IMR-90 (cell line): ENCODE measurements at regions not wholly inside any gene's neighbourhood (a gene's known extent, or its start where the extent isn't known, plus 50 kb on each side); places are given as distances from the start of the nearest gene placed in this dataset.

Experiments used
- ATAC-seq: fragments of 200-7000 bp; cut with Tn5 transposase; 2 replicates; pipeline ENCODE4 v1.9.1; 2020; ENCODE audit warnings: low read depth, mild to moderate bottlenecking, moderate library complexity
- BruUV-seq: library from RNA; stranded (reverse); fragments of 400-500 nt; replicated peaks from 2 replicates; lab custom pipeline; 2021; lab: Mats Ljungman, UMichigan
- CTCF ChIA-PET: fragments of 300-600 bp; formaldehyde crosslinking; extraction: SDS; loops from one replicate; lab custom pipeline; 2021; ENCODE audit warnings: antibody characterized with exemption; lab: Yijun Ruan, JAX
- POLR2A ChIA-PET: fragments of 300-600 bp; sonication (Branson Sonifier 250); formaldehyde crosslinking; loops from one replicate; lab custom pipeline; 2022; ENCODE audit warnings: antibody characterized with exemption; ENCODE audit not compliant: unreplicated experiment; lab: Charles Lee
- DNase-seq: peaks from one replicate; pipeline ENCODE4 v3.0.0; 2013
- H2AFZ ChIP-seq: replicated peaks from 2 replicates; pipeline ENCODE3; 2013; ENCODE audit warnings: low read length, mild to moderate bottlenecking; ENCODE audit not compliant: poor library complexity
- H2AK5ac ChIP-seq: 2 replicates; pipeline ENCODE4 v1.6.1; 2013; ENCODE audit warnings: low read depth, low read length, inconsistent platforms
- H2AK9ac ChIP-seq: replicated peaks from 2 replicates; pipeline ENCODE3; 2013; ENCODE audit warnings: mild to moderate bottlenecking, low read depth, low read length, moderate library complexity; ENCODE audit not compliant: poor library complexity
- H2BK120ac ChIP-seq: 2 replicates; pipeline ENCODE4 v1.6.1; 2013; ENCODE audit warnings: low read depth, low read length, inconsistent platforms
- H2BK15ac ChIP-seq: 3 replicates; pipeline ENCODE4 v1.6.1; 2013; ENCODE audit warnings: low read depth, low read length, inconsistent platforms
- H2BK20ac ChIP-seq: 2 replicates; pipeline ENCODE4 v1.6.1; 2013; ENCODE audit warnings: low read depth, mild to moderate bottlenecking, inconsistent platforms, low read length, moderate library complexity
- H2BK5ac ChIP-seq: 2 replicates; pipeline ENCODE4 v1.6.1; 2013; ENCODE audit warnings: mild to moderate bottlenecking, low read depth, low read length, inconsistent platforms; ENCODE audit not compliant: poor library complexity, severe bottlenecking
- H3K14ac ChIP-seq: replicated peaks from 2 replicates; pipeline ENCODE4 v1.6.1; 2013; ENCODE audit warnings: low read depth, low read length, inconsistent platforms
- H3K18ac ChIP-seq: 2 replicates; pipeline ENCODE4 v1.6.1; 2013; ENCODE audit warnings: low read depth, low read length, control low read depth
- H3K23ac ChIP-seq: 2 replicates; pipeline ENCODE4 v1.6.1; 2013; ENCODE audit warnings: low read depth, low read length, inconsistent platforms
- H3K27ac ChIP-seq: 2 replicates; pipeline ENCODE4 v1.5.1; 2013; ENCODE audit warnings: mild to moderate bottlenecking, control low read depth, low read length; ENCODE audit not compliant: insufficient read depth
- H3K27me3 ChIP-seq: 2 replicates; pipeline ENCODE4 v1.6.1; 2013; ENCODE audit warnings: low read length; ENCODE audit not compliant: control insufficient read depth, insufficient read depth
- H3K36me3 ChIP-seq: 2 replicates; pipeline ENCODE4 v1.6.1; 2013; ENCODE audit warnings: low read length, mixed read lengths; ENCODE audit not compliant: control insufficient read depth, insufficient read depth
- H3K4ac ChIP-seq: 2 replicates; pipeline ENCODE4 v1.6.1; 2013; ENCODE audit warnings: low read depth, low read length, inconsistent platforms
- H3K4me1 ChIP-seq: 2 replicates; pipeline ENCODE4 v1.6.1; 2013; ENCODE audit warnings: low read length, mixed read lengths; ENCODE audit not compliant: control insufficient read depth, insufficient read depth
- H3K4me2 ChIP-seq: 2 replicates; pipeline ENCODE4 v1.6.1; 2013; ENCODE audit warnings: low read depth, mild to moderate bottlenecking, control low read depth, low read length, moderate library complexity
- H3K4me3 ChIP-seq: 2 replicates; pipeline ENCODE4 v1.5.1; 2013; ENCODE audit warnings: low read depth, mild to moderate bottlenecking, control low read depth, low read length, moderate library complexity; ENCODE audit not compliant: insufficient read depth
- H3K56ac ChIP-seq: 2 replicates; pipeline ENCODE4 v1.6.1; 2013; ENCODE audit warnings: low read length, inconsistent platforms; ENCODE audit not compliant: insufficient read depth; ENCODE audit errors: extremely low read depth
- H3K79me1 ChIP-seq, 2 experiments: 2 replicates each; pipeline ENCODE4 v1.6.1; 2013; ENCODE audit warnings: low read length in 2 of 2, inconsistent platforms in 1 of 2, low read depth in 1 of 2
- H3K9ac ChIP-seq: 2 replicates; pipeline ENCODE4 v1.6.1; 2013; ENCODE audit warnings: low read depth, low read length, control low read depth
- H3K9me1 ChIP-seq: 2 replicates; pipeline ENCODE4 v1.6.1; 2013; ENCODE audit warnings: low read length, inconsistent platforms; ENCODE audit not compliant: insufficient read depth
- H3K9me3 ChIP-seq: 2 replicates; pipeline ENCODE4 v1.6.1; 2013; ENCODE audit warnings: low read length; ENCODE audit not compliant: control insufficient read depth, insufficient read depth
- H4K20me1 ChIP-seq: 2 replicates; pipeline ENCODE4 v1.6.1; 2013; ENCODE audit warnings: low read length, inconsistent platforms; ENCODE audit not compliant: insufficient read depth
- H4K5ac ChIP-seq: 2 replicates; pipeline ENCODE4 v1.6.1; 2013; ENCODE audit warnings: mild to moderate bottlenecking, low read depth, low read length, control low read depth
- H4K8ac ChIP-seq, 2 experiments: 2 replicates each; pipeline ENCODE4 v1.6.1; 2013; ENCODE audit warnings: low read depth in 2 of 2, low read length in 2 of 2, control low read depth in 1 of 2, inconsistent platforms in 1 of 2
- H4K91ac ChIP-seq: 2 replicates; pipeline ENCODE4 v1.6.1; 2013; ENCODE audit warnings: low read depth, low read length, inconsistent platforms; ENCODE audit not compliant: insufficient read depth
- BHLHE40 ChIP-seq: fragments of 150-350 bp; IDR thresholded peaks from 2 replicates; pipeline ENCODE4 v1.6.1; 2016; ENCODE audit warnings: mild to moderate bottlenecking, low read depth, low read length
- ELK1 ChIP-seq: fragments of 150-350 bp; IDR thresholded peaks from 2 replicates; pipeline ENCODE4 v1.6.1; 2016; ENCODE audit warnings: low read depth, mild to moderate bottlenecking, low read length, moderate library complexity, borderline replicate concordance
- MAFK ChIP-seq: IDR thresholded peaks from 2 replicates; pipeline ENCODE4 v1.6.1; 2012; ENCODE audit warnings: low read depth, low read length, improper control_type of control experiment
- MXI1 ChIP-seq: IDR thresholded peaks from 2 replicates; pipeline ENCODE4 v1.6.1; 2012; ENCODE audit warnings: low read depth, mild to moderate bottlenecking, low read length, moderate library complexity, borderline replicate concordance
- NFE2L2 ChIP-seq: fragments of 150-350 bp; IDR thresholded peaks from 2 replicates; pipeline ENCODE4 v1.6.1; 2016; ENCODE audit warnings: low read depth, mild to moderate bottlenecking, low read length
- POLR2A ChIP-seq: IDR thresholded peaks from 2 replicates; pipeline ENCODE4 v1.6.1; 2012; ENCODE audit warnings: mild to moderate bottlenecking, low read depth, low read length
- RAD21 ChIP-seq: IDR thresholded peaks from 2 replicates; pipeline ENCODE4 v1.6.1; 2012; ENCODE audit warnings: low read length, improper control_type of control experiment
- RFX5 ChIP-seq: IDR thresholded peaks from 2 replicates; pipeline ENCODE4 v1.8.0; 2012; ENCODE audit warnings: low read depth, mild to moderate bottlenecking, low read length, moderate library complexity
- WGBS, 2 experiments: methylation state at CpG; one replicate each; pipeline versions ENCODE4 v1.1.5 to v1.1.7; 2013; ENCODE audit warnings: missing lambda C conversion rate in 2 of 2; ENCODE audit not compliant: insufficient read length in 1 of 2; ENCODE audit errors: extremely low coverage in 2 of 2; 5-methylcytosine and 5-hydroxymethylcytosine counted together
- dilution Hi-C: fragments of 300-500 bp; cut with HindIII; formaldehyde crosslinking; loops from one replicate; pipeline ENCODE4 v1.14.3; 2018; ENCODE audit warnings: low sequenced_read_pairs; ENCODE audit not compliant: unreplicated experiment
- in situ Hi-C: fragments of 300-500 bp; cut with MboI; formaldehyde crosslinking; loops from 3 replicates; pipeline ENCODE4 v1.14.3; 2019; ENCODE audit warnings: low sequenced_read_pairs, inconsistent platforms, mixed read lengths
- intact Hi-C: fragments of 100-400 bp; cut with micrococcal nuclease; formaldehyde crosslinking; loops from 2 replicates; pipeline ENCODE4 v1.10.0; 2022

GRCh38 chr13:57527114-57527735 is 104.3 kb upstream of the PCDH17 start:
- Histone ChIP-seq H2BK15ac (no peak overlapping the region), H3K9me1 (no peaks in the 10 kb centered on the region), H3K23ac (no peak overlapping the region), H3K4ac (no peak overlapping the region), H2AK9ac (no peak overlapping the region), H3K9me3 (0 out of 2 replicates have a peak, but pooled peaks cover 2% of the 10 kb centered on the region), H2AK5ac (no peak overlapping the region), H3K14ac (no peak overlapping the region), H4K5ac (no peak overlapping the region), H3K36me3 (no peaks in the 10 kb centered on the region), H3K27ac (no peak overlapping the region), H3K27me3 (no peaks in the 10 kb centered on the region), H2BK5ac (no peak overlapping the region), H3K4me1 (no peaks in the 10 kb centered on the region), H3K79me1 (no peaks in the 10 kb centered on the region), H4K20me1 (no peaks in the 10 kb centered on the region), H2AFZ (no peak overlapping the region), H4K91ac (no peak overlapping the region), H3K4me3 (no peak overlapping the region), H3K18ac (no peak overlapping the region), H2BK120ac (no peak overlapping the region), H3K56ac (no peak overlapping the region), H3K4me2 (no peak overlapping the region), H2BK20ac (no peak overlapping the region), H3K9ac (no peak overlapping the region), H4K8ac (no peak overlapping the region)
- ATAC-seq (no peak), DNase-seq (no peak)
- WGBS, 2 experiments, result no CpG with 5 or more reads among the region's 1 CpG
- ChIA-PET POLR2A (no interaction called here), CTCF (no interaction called here)
- in situ Hi-C loops (no loop called here), intact Hi-C loops (no loop called here), dilution Hi-C loops (no loop called here)
- BruUV-seq, result no TSS peak
- no peak for TF ChIP-seq RFX5
- TF ChIP-seq MAFK, result no peak
- TF ChIP-seq POLR2A, result no peak
- no peak for TF ChIP-seq ELK1
- no peak for TF ChIP-seq BHLHE40
- no peak for TF ChIP-seq NFE2L2
- no peak for TF ChIP-seq RAD21
- TF ChIP-seq MXI1, result no peak
